HUDEP-2 (cell line): ENCODE measurements at regions not wholly inside any gene's neighbourhood (a gene's known extent, or its start where the extent isn't known, plus 50 kb on each side); places are given as distances from the start of the nearest gene placed in this dataset.
"Not testable (repeated sequence)": the region's sequence is repeated elsewhere in the genome, so short reads cannot be mapped to it uniquely, and the experiment has no call there.

Experiments used
- DNase-seq, 76 experiments: peaks; one replicate each; lab custom pipeline; 2025; ENCODE audit not compliant: unreplicated experiment in 76 of 76; lab: John Stamatoyannopoulos, UW

GRCh38 chr22:22946131-22946530, 58.5 kb downstream of the IGLL5 start:
- DNase-seq = no peak

DNA sequence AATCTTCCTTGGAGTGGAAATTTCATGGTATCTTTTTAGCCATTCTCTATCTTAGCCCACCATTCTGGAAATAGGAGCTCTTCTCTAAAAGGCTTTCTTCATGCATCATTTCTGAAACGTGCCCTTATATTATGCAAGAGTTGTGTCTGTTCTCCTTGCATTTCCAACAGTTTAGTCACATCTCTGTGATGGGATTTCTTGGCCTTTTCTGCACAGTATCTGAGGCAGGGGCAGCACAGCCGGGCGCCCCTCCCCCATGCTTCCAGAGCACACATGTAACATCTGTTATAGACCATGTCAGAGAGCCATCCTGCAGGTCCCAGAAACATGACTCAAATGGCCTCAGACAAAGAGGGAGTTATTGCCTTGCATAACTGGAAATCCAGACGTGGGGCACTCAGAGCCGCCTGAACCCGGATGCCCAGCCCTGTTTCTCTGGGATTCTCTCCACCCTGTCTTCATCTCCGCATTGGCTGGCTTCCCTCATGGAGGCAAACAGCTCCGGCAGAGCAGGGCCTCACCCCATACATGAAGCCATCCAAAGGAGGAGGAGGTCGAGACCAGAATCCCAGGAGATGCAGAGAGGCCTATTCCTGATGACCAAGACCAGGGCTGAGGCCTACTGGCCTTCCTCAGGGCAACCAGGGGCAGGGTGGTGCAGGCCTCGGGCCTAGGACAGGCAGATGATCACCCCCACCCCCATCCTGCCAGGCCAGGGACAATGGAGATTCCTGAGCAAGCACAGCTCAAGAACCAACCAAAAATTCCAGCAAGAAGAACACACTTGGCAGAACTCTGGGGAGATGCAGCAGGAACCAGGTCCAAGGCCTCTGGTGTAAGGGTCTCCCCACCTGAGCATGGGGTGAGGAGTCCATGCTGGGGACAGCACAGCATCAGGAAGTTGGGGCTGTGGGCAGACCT, 61.3 kb downstream of the IGLL5 start:
- no peak for DNase-seq

DNA sequence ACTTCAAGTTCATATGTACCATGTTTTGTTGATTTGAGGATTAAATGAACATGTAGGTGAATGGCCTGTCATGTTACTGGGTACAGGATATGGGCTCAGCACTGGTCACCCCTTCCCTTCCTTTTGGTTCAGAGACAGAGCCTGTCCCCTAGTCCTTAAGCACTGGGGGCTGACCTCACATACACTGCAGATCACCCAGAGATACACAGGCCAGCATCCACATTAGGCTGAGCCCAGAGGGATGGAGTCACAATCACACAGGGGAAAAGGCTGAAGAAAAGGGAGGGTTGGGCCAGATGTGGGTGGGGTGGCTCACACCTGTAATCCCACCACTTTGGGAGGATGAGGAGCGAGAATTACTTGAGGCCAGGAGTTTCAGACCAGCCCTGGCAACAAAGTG, 62.3 kb downstream of the IGLL5 start:
- DNase-seq = no peak

DNA sequence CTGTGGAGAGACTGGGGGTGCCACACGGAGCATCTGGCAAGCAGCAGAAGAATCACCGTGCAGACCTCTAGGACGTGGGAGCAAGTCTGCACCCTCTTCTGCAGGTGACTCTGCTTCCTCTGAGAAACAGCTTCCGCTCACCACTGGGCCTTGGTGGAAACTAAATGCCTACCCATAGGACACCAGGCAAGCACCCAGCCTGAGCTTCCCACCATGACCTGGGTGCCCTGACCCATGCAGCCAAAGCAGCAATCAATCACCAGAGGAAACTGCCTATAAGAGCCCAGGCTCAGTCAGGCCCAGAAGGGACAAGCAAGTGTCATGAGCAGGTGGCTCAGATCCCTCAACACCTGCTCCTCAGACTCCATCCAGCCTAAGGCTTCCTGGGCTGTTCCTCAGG, 63.4 kb downstream of the IGLL5 start:
- no peak for DNase-seq

DNA sequence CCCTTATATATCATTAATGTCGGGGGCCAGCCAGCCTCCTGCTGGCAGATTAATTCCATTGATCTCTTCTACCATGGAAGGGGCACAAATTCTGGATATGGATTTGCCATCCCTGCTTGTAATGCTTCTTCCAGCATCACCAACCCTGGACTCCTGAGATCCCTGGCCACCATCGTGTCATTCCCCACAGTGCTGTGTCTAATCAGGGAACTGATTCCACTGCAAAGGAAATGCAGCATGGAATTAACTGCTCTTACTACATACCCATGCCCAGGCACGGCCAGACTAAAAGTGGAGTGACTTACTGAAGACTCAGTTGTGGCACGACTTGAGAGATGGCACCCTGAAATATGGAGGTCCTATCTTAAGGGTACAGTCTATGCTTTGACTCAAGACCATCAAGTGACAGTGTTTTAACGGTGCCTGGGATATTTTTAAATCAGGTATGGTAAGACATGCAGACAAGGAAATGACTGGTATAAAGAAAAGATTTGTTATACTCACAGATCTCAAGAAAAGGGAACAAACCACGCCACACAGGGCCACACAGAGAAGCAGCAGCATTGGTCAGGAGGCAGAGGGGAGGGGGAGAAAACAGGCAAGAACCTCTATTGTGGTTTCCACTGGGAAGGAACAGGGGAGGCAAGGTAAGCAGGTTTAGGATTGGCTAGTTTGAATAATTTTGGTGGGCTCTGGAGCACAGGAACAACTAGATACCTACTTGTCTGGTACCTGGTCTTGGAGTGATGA, 65.1 kb downstream of the IGLL5 start:
- no peak for DNase-seq

- no peak for DNase-seq
Measured at GRCh38 chr22:22953791-22954190, 66.2 kb downstream of the IGLL5 start.

- DNase-seq = peak in 3 of 76 experiments; percentile 2 to 12 (median 3)
Measured at GRCh38 chr22:22954656-22955055, 67.0 kb downstream of the IGLL5 start.

- DNase-seq = no peak
Measured at GRCh38 chr22:22955276-22955798, 67.7 kb downstream of the IGLL5 start.

DNA sequence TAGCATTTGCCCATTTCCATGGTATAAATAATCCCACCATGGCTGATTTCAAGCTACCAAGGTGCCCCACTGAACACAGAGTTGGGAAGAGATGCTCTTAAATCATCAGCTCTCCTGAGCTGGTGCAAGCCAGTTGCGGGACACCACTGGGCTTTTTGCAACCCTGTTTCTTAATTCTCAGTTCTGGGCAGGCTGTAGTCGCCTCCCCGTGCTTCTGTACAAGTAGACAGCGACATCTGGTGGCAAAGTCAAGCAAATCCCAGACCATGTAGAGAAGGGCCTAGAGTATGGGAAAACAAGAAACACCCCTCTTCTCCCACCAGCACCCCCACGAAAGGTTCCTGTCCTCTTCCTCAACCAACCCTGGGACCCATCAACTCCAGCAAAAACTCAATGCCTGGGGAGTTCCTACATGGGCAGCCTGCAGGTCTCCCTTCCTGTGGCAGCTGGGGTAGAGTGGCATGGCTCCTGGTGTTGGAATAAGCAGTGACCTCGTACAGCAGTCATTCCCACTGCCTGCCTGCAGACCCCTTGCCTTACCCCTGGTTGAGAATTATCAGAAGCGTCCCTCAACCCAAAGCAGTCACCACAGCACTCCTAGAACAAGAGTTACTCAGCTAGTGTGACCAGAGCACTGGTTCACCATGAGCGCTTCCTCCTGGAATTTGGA, 68.4 kb downstream of the IGLL5 start:
- peak in 45 of 76 experiments; percentile 3 to 61 (median 30) for DNase-seq

- no peak for DNase-seq
Measured at GRCh38 chr22:22957090-22957489, 69.5 kb downstream of the IGLL5 start.

DNA sequence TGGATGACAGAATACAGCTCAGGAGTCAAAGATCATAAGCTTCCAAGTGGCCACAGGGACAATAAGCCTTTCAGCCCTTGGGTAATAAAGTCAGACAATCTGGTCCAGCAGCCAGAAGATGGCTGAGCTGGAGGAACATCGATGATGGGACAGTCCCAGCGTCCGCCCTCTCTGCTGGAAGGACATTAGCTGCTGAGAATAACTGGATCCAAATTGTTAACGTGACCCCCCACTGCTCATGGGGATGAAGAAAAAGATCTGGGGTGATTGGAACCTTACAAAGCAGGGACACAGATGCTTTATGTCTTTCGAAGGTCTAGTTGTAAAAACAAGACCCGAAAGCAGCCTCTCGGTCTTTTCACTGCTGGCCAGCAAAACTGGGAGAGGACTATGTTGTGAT, 71.0 kb downstream of the IGLL5 start:
- DNase-seq = no peak

DNA sequence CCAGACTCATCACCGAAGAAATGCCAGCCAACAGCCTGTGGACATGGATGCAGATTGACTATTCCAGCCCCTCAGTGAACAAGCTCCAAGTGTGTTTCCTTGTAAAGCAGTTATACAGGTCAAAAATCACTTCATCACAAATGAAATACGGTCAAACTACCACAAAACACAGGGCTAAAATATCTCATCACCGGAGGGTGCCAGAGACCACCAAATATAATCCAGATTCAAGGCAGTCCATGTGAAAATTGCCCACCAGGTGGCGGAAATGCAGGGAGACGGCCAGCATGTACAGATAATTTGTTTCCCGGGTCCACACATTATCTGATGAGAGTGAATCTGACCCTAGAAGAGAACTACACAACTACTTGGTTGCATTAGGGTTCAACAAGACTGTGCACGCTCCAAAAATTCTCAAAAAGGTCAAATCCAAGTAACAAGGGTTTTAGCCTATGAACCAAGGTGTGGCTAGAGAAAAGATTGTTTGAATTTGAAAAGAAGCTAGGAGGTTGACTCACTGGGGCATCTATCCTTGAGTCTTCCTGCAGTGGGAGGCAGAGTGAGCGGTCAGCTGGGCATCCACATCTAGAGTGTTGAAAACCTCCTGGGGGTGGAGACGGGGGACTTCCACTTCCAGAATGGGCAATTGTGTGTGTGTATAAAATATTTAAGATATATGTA, 71.7 kb downstream of the IGLL5 start:
- peak in 60 of 76 experiments; percentile 5 to 71 (median 44) for DNase-seq

DNA sequence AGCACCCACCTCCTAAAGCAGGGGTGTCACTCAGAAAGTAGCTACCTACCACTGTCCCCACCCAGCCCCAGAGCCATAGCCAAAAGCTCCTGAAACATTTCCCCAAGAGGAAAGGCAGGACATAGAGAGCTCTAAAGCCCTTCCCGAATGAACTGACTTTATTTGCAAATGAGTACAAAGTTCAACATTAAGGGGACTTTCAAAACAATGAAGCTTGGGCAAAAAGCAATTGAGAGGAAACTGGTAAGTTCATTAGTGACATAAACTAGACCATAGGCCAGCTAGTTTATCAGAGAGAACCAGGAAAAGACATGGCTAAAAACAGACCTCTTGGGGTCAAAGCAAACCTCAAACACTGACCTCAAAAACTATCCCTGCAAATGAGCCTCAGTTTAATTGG, 72.7 kb downstream of the IGLL5 start:
- no peak for DNase-seq

DNA sequence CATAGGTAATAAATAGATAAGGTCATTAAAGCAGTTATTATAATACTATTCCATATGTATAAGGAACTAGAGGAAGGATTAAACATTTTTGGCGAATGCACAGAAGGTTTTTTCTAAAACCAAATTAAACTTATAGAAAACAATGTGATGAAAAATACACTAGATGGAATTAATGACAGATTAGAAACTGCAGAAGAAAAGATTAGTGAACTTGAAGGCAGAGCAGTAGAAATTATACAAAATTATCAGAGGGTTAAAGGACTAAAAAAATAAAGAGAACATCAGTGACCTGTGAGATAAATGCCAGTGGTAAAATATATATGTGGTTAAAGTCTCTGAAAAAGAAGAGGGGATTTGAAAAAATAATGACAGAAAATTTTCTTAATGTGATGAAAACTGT, 74.0 kb downstream of the IGLL5 start:
- DNase-seq = no peak

GRCh38 chr22:22968366-22968765, 80.8 kb downstream of the IGLL5 start:
- no peak for DNase-seq

- not testable (repeated sequence) for DNase-seq
Measured at GRCh38 chr22:22972605-22973004, 85.0 kb downstream of the IGLL5 start.

- DNase-seq = no peak
Measured at GRCh38 chr22:22973336-22973735, 85.7 kb downstream of the IGLL5 start.

- DNase-seq = no peak
Measured at GRCh38 chr22:22974156-22974555, 86.5 kb downstream of the IGLL5 start.

DNA sequence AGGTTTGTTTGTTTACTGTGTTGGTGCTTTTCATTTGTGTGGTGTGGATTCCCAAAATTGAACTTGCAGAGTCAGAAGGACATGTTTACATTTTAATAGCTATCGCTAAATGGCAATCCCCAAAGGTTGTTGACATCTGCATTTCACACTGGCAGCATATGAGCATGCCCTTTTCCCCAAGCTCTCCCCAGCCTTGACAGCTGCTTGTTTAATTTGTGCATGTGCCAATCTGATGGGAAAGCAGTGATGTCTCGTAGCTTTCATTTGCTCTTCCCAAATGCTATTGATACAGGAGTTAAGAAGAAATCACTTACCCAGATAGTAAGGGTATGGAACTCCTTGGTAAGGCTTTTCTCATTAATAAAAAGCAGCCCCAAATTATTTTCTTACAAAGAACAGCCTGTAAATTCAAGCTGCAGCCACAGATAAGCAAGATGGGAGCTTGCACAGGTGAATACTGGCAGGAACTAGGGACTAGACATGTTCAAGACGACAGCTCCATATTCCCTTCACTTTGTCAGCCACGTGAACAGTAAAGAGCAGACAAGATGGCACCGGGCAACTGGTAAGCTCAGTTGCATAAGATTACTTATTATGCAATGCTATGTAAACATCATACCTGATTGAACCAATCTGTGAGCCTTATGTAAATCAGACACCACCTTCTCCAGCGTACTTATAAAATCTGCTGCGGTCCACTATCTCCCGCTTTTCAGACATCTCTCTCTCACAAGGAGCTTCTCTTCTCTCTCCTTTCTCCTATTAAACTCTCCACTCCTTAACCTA, 87.4 kb downstream of the IGLL5 start:
- no peak for DNase-seq
